Nephron progenitor cell (in vitro differentiated cells): ENCODE measurements at regions not wholly inside any gene's neighbourhood (a gene's known extent, or its start where the extent isn't known, plus 50 kb on each side); places are given as distances from the start of the nearest gene placed in this dataset.

Experiments used
- DNase-seq: peaks from one replicate; pipeline ENCODE4 v3.0.0; 2021
- H3K27ac Mint-ChIP-seq: 2 replicates; pipeline ENCODE4 v1.8.0; 2021; ENCODE audit warnings: mild to moderate bottlenecking, moderate library complexity, mixed read lengths
- H3K27me3 Mint-ChIP-seq: 2 replicates; pipeline ENCODE4 v1.8.0; 2021; ENCODE audit warnings: mild to moderate bottlenecking, low read depth, mixed read lengths; ENCODE audit not compliant: poor library complexity
- H3K36me3 Mint-ChIP-seq: 2 replicates; pipeline ENCODE4 v1.8.0; 2021; ENCODE audit warnings: low read depth, mixed read lengths
- H3K4me1 Mint-ChIP-seq: 2 replicates; pipeline ENCODE4 v1.8.0; 2021; ENCODE audit warnings: mixed read lengths
- H3K4me3 Mint-ChIP-seq: 2 replicates; pipeline ENCODE4 v1.8.0; 2021; ENCODE audit warnings: mild to moderate bottlenecking, moderate library complexity, mixed read lengths
- H3K9me3 Mint-ChIP-seq: 2 replicates; pipeline ENCODE4 v1.8.0; 2021; ENCODE audit warnings: mild to moderate bottlenecking, moderate library complexity, mixed read lengths
- TF ChIP-seq, protein P1 (sequence below): fragments of 200-600 bp; sonication (generic); IDR thresholded peaks from 2 replicates; pipeline ENCODE4 v1.5.0; 2021; ENCODE audit warnings: antibody characterized with exemption

DNA sequence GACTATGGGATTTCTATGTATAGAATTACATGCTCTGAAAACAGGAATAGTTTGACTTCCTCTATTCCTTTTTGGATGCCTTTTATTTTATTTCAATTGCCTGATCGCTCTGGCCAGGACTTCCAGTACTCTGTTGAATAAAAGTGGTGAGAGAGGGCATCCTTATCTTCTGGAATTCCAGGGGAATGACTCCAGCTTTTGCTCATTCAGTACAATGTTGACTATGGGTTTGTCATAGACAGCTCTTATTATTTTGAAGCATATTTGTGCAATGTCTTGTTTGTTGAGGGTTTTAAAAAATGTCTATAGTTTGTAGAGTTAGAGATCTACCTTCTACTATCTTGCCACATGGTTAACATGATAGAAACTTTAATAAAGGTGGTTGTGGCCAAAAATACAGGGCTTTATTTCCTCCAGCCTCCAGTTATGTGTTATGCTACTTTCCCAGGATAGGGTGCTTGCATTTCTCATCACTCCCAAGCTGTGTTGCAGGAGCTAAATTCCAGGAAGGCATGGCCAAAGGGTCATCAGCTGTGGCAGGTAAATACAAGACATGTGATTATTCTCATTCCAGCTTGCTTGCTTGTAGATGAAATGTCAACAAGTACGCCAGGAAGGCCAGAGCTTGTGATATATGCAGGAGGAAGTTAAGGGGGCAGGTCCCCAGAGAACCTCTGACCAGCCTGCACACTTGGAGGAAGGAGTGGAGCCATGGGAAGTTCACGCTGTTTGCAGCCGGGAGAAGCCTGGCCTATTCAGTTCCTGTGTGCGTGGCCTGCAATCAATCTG is 142.4 kb upstream of the CPXCR1 start:
- H3K4me1 Mint-ChIP-seq = peaks cover 26% of the 10 kb centered on the region
- peak overlapping the region; percentile 96 for H3K27ac Mint-ChIP-seq

DNA sequence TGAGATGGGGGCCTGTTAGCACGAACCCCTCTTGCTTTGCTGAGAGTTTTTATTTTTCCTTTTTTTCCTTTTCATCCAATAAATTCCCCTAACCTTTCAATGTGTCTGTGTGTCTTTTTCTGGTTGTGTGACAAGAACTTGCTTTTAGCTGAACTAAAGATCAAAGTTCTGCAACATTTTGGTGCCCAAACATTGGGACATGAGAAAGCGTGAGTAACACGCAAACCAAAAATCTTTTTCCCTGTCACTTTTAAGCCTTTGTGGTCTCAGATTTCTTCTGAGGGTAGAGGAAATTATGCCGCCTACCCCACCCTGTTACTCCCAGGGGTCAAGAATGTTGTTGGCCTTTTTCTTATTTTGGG is 141.8 kb upstream of the CPXCR1 start:
- Mint-ChIP-seq H3K27ac (peak overlapping the region; percentile 96), H3K4me3 (no peak overlapping the region)

More for the DNA sequence above, 142.4 kb upstream of the CPXCR1 start:
- Mint-ChIP-seq H3K27me3 (no peaks in the 10 kb centered on the region), H3K4me3 (peak overlapping the region; percentile 7), H3K9me3 (peaks cover 26% of the 10 kb centered on the region), H3K36me3 (no peaks in the 10 kb centered on the region)
- peak; percentile 57 for DNase-seq
- TF ChIP-seq, protein P1, sequence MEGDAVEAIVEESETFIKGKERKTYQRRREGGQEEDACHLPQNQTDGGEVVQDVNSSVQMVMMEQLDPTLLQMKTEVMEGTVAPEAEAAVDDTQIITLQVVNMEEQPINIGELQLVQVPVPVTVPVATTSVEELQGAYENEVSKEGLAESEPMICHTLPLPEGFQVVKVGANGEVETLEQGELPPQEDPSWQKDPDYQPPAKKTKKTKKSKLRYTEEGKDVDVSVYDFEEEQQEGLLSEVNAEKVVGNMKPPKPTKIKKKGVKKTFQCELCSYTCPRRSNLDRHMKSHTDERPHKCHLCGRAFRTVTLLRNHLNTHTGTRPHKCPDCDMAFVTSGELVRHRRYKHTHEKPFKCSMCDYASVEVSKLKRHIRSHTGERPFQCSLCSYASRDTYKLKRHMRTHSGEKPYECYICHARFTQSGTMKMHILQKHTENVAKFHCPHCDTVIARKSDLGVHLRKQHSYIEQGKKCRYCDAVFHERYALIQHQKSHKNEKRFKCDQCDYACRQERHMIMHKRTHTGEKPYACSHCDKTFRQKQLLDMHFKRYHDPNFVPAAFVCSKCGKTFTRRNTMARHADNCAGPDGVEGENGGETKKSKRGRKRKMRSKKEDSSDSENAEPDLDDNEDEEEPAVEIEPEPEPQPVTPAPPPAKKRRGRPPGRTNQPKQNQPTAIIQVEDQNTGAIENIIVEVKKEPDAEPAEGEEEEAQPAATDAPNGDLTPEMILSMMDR = no peak

DNA sequence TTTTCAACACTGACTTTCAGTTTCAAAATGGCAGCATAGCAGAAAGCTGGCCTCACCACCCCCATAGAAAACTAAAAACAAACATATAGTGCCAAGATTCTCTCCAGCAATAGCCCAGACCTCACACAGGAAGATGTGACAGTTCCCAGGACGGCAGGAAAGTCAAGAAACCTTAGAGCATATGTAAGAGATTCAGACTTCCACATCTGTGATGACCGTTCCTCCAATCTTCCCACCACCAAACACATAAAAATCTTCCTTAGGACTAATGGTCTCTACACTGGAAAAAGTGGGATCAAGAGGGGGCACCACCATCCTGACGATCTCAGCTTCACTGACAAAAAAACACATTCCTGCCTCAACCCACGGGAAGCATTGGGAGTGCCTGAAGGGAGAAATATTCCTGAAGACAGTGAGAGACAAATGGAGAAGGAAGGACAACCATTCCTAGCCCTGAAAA is 134.1 kb upstream of the CPXCR1 start:
- H3K27ac Mint-ChIP-seq = peak overlapping the region; percentile 87
- H3K9me3 Mint-ChIP-seq = peaks cover 9% of the 10 kb centered on the region
- DNase-seq = no peak
- TF ChIP-seq, protein P1 = no peak
- H3K4me3 Mint-ChIP-seq = peak overlapping the region; percentile 65
- H3K27me3 Mint-ChIP-seq = no peaks in the 10 kb centered on the region
- no peaks in the 10 kb centered on the region for H3K36me3 Mint-ChIP-seq
- peaks cover 10% of the 10 kb centered on the region for H3K4me1 Mint-ChIP-seq

More for the DNA sequence above, 141.8 kb upstream of the CPXCR1 start:
- TF ChIP-seq, protein P1 = no peak
- H3K36me3 Mint-ChIP-seq = no peaks in the 10 kb centered on the region
- peaks cover 20% of the 10 kb centered on the region for H3K9me3 Mint-ChIP-seq
- H3K4me1 Mint-ChIP-seq = peaks cover 26% of the 10 kb centered on the region
- DNase-seq = no peak
- no peaks in the 10 kb centered on the region for H3K27me3 Mint-ChIP-seq

DNA sequence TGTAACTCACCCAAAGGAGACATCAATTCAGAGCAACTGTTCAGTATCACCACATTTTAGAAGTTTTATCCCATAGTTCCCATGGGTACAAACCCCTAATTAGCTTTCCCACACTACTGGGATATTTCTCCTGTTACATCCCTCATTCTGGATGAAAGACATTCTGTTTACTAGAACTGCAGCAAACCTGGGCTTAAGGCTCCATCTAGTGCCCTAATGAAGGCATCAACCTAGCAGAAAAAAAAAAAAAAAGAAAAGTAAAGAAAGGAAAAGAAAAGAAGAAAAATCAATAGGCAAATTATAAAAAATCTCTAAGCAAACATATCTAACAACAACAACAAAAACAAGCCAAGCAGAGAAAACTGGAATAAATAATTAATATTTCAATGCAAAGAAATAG is 133.7 kb upstream of the CPXCR1 start:
- H3K27ac Mint-ChIP-seq = peak overlapping the region; percentile 87
- peak overlapping the region; percentile 65 for H3K4me3 Mint-ChIP-seq
- H3K36me3 Mint-ChIP-seq = no peaks in the 10 kb centered on the region
- peaks cover 9% of the 10 kb centered on the region for H3K9me3 Mint-ChIP-seq
- H3K27me3 Mint-ChIP-seq = no peaks in the 10 kb centered on the region
- TF ChIP-seq, protein P1 = peak; percentile 74
- H3K4me1 Mint-ChIP-seq = peaks cover 10% of the 10 kb centered on the region
- DNase-seq = peak; percentile 33

DNA sequence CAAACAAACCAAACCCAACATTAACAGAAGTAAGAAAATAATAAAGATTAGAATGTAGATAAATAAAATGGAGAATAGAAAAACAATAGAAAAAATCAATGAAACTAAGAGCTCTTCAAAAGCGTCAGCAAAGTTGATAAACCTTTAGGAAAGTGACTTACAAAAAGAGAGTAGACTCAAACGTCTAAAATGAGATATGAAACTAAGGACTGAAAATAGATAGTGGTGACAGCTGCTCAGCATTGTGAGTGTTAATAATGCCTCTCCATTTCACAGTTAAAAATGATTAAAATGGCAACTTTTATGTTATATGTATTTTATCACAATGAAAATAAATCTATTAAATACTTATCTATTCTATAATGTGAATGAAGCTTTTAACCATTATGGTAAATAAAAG is 125.7 kb upstream of the CPXCR1 start:
- TF ChIP-seq, protein P1 = no peak
- no peak for DNase-seq
- Mint-ChIP-seq H3K27me3 (no peaks in the 10 kb centered on the region), H3K27ac (no peak overlapping the region), H3K36me3 (no peaks in the 10 kb centered on the region), H3K4me3 (no peak overlapping the region), H3K4me1 (no peaks in the 10 kb centered on the region), H3K9me3 (peaks cover 5% of the 10 kb centered on the region)

DNA sequence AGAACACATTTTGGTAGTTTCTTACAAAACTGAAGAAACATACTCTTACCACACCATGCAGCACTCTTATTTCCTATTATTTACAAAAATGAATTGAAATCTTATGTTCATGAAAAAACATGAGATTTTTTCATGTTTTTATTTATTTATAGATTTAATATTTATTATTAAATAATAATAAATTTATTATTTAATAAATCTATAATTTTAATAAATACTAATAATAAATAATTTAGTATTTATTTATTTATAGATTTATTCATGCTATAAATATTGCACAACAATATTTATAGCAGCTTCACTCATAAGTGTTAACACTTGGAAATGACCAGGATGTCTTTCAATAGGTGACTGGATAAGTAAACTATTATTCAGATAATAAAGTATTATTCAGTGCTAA is 91.6 kb upstream of the CPXCR1 start:
- H3K9me3 Mint-ChIP-seq = no peaks in the 10 kb centered on the region
- H3K36me3 Mint-ChIP-seq = no peaks in the 10 kb centered on the region
- H3K4me3 Mint-ChIP-seq = no peak overlapping the region
- TF ChIP-seq, protein P1 = no peak
- no peaks in the 10 kb centered on the region for H3K4me1 Mint-ChIP-seq
- no peak for DNase-seq
- H3K27ac Mint-ChIP-seq = no peak overlapping the region
- peaks cover 3% of the 10 kb centered on the region for H3K27me3 Mint-ChIP-seq
